K562 (cell line): ENCODE measurements at regions not wholly inside any gene's neighbourhood (a gene's known extent, or its start where the extent isn't known, plus 50 kb on each side); places are given as distances from the start of the nearest gene placed in this dataset.

Source experiments
- CHD2 ChIP-seq: IDR thresholded peaks from 2 replicates; pipeline ENCODE4 v1.6.1; 2011; ENCODE audit warnings: low read depth, low read length
- CREB1 ChIP-seq, 2 experiments: sonication (generic) in 1 of 2; formaldehyde crosslinking in 1 of 2; IDR thresholded peaks; 2 replicates each; pipeline versions ENCODE4 v1.6.1 to v1.8.0; 2012 to 2022; ENCODE audit warnings: inconsistent platforms in 1 of 2, mild to moderate bottlenecking in 1 of 2, missing genetic modification reagents in 1 of 2, moderate library complexity in 1 of 2
- CTCF ChIP-seq, 3 experiments: IDR thresholded peaks in 2 of 3; conservative IDR thresholded peaks in 1 of 3; 2 replicates each; pipeline ENCODE4 v1.5.1; 2011 to 2012; ENCODE audit warnings: low read length in 3 of 3, mild to moderate bottlenecking in 3 of 3, control low read depth in 2 of 3, improper control_type of control experiment in 1 of 3, inconsistent platforms in 1 of 3, low read depth in 1 of 3, mixed read lengths in 1 of 3, moderate library complexity in 1 of 3; ENCODE audit not compliant: insufficient read depth in 2 of 3
- DPF2 ChIP-seq: fragments of 450-650 bp; IDR thresholded peaks from 2 replicates; pipeline ENCODE4 v1.6.1; 2016
- ERF ChIP-seq: fragments of 450-650 bp; formaldehyde crosslinking; IDR thresholded peaks from 2 replicates; pipeline ENCODE4 v1.4.0; 2020; ENCODE audit warnings: mild to moderate bottlenecking, mixed read lengths
- L3MBTL2 ChIP-seq: fragments of 450-650 bp; IDR thresholded peaks from 2 replicates; pipeline ENCODE4 v1.6.1; 2016; ENCODE audit warnings: mild to moderate bottlenecking, moderate library complexity
- MEF2A ChIP-seq: IDR thresholded peaks from 2 replicates; pipeline ENCODE4 v1.6.1; 2011; ENCODE audit warnings: low read depth, mild to moderate bottlenecking, low read length, moderate library complexity; ENCODE audit not compliant: control insufficient read depth
- RAD51 ChIP-seq: fragments of 450-650 bp; IDR thresholded peaks from 2 replicates; pipeline ENCODE4 v1.7.1; 2016; ENCODE audit warnings: low read depth, mild to moderate bottlenecking, borderline replicate concordance
- RUNX1 ChIP-seq: sonication (generic); IDR thresholded peaks from 2 replicates; pipeline ENCODE4 v1.6.1; 2016; ENCODE audit warnings: antibody characterized with exemption, low read depth
- SFPQ ChIP-seq: fragments of 200-400 bp; formaldehyde crosslinking; IDR thresholded peaks from 2 replicates; pipeline ENCODE4 v1.6.1; 2017; ENCODE audit warnings: mild to moderate bottlenecking, low read depth, low read length, moderate library complexity
- SMC3 ChIP-seq: conservative IDR thresholded peaks from 2 replicates; pipeline ENCODE4 v1.6.1; 2011; ENCODE audit warnings: low read depth, low read length, improper control_type of control experiment; ENCODE audit not compliant: insufficient read depth
- TF ChIP-seq, protein P1 (sequence below): fragments of 250-450 bp; sonication (Bioruptor Pico); IDR thresholded peaks from 2 replicates; pipeline ENCODE4 v1.5.1; 2021; ENCODE audit warnings: mild to moderate bottlenecking

DNA sequence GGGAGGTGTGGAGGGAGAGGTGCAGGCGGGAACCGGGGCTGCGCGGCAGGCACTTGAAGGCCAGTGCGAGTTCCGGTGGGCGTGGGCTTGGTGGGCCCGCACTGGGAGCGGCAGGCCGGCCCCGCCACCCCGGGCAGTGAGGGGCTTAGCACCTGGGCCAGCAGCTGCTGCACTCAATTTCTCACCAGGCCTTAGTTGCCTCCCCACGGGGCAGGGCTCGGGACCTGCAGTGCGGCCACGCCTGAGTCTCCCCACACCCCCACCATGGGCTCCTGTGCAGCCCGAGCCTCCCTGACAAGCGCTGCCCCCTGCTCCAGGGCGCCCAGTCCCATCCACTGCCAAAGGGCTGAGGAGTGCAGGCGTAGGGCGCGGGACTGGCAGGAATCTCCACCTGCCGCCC lies 284.5 kb downstream of the DEPDC1B start:
- TF ChIP-seq, protein P1, sequence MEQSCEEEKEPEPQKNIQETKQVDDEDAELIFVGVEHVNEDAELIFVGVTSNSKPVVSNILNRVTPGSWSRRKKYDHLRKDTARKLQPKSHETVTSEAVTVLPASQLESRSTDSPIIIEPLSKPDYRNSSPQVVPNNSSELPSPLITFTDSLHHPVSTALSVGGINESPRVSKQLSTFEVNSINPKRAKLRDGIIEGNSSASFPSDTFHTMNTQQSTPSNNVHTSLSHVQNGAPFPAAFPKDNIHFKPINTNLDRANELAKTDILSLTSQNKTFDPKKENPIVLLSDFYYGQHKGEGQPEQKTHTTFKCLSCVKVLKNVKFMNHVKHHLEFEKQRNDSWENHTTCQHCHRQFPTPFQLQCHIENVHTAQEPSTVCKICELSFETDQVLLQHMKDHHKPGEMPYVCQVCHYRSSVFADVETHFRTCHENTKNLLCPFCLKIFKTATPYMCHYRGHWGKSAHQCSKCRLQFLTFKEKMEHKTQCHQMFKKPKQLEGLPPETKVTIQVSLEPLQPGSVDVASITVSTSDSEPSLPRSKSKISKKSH (CRISPR knock-in tag) = no peak
- no peak for TF ChIP-seq CREB1 (IDR thresholded peaks at IDR 0.05)
- no peak for TF ChIP-seq CREB1 (CRISPR knock-in tag; IDR thresholded peaks at IDR 0.05)
- TF ChIP-seq RAD51 = no peak
- TF ChIP-seq ERF (CRISPR knock-in tag) = no peak
- TF ChIP-seq CTCF (IDR thresholded peaks at IDR 0.05 in 2 of 3, conservative IDR thresholded peaks at IDR 0.05 in 1 of 3; ENCODE audit: insufficient read depth in 2 of 3, low read depth in 1 of 3, low read length in 3 of 3) = no peak
- no peak for TF ChIP-seq CHD2
- TF ChIP-seq SFPQ = no peak
- TF ChIP-seq DPF2 = no peak
- TF ChIP-seq SMC3 = no peak
- TF ChIP-seq L3MBTL2 = no peak
- no peak for TF ChIP-seq RUNX1
- TF ChIP-seq MEF2A = no peak
